Lung (tissue), 11 donors: ENCODE measurements at regions not wholly inside any gene's neighbourhood (a gene's known extent, or its start where the extent isn't known, plus 50 kb on each side); places are given as distances from the start of the nearest gene placed in this dataset.
A peak's percentile ranks its signal among the peaks of the same experiment; 100 is the strongest.

Experiments
- ATAC-seq: fragments of 200-7000 bp; cut with Tn5 transposase; one replicate; pipeline ENCODE4 v1.9.1; 2020; ENCODE audit warnings: moderate number of reproducible peaks; ENCODE audit not compliant: insufficient read depth, low FRiP score
- DNase-seq, 3 donors: peaks; one replicate each; pipeline ENCODE4 v3.0.0-alpha.2; 2013 to 2017
- H3K27ac ChIP-seq, 2 donors: one replicate each; pipeline ENCODE4 v1.5.1; 2013; ENCODE audit warnings: mild to moderate bottlenecking in 2 of 2, moderate library complexity in 2 of 2, control low read depth in 1 of 2, inconsistent platforms in 1 of 2, low read depth in 1 of 2, low read length in 1 of 2
- H3K27me3 ChIP-seq, 3 donors: one replicate each; pipeline ENCODE4 v1.5.1; 2013; ENCODE audit warnings: low read length in 2 of 3; ENCODE audit not compliant: control insufficient read depth in 3 of 3, insufficient read depth in 3 of 3
- H3K36me3 ChIP-seq, 4 donors: one replicate each; pipeline ENCODE4 v1.5.1; 2013; ENCODE audit warnings: low read length in 4 of 4, mild to moderate bottlenecking in 1 of 4, moderate library complexity in 1 of 4; ENCODE audit not compliant: control insufficient read depth in 4 of 4, insufficient read depth in 4 of 4
- H3K4me1 ChIP-seq, 5 donors: one replicate each; pipeline ENCODE4 v1.5.1; 2013; ENCODE audit warnings: low read length in 5 of 5, mild to moderate bottlenecking in 2 of 5, moderate library complexity in 1 of 5; ENCODE audit not compliant: control insufficient read depth in 5 of 5, insufficient read depth in 5 of 5
- H3K4me3 ChIP-seq: one replicate; pipeline ENCODE4 v1.5.1; 2013; ENCODE audit warnings: mild to moderate bottlenecking, control low read depth, moderate library complexity
- H3K9ac ChIP-seq, 2 donors: one replicate each; pipeline ENCODE4 v1.5.1; 2013; ENCODE audit warnings: low read length in 2 of 2, control low read depth in 1 of 2; ENCODE audit not compliant: insufficient read depth in 1 of 2
- H3K9me3 ChIP-seq, 4 donors: one replicate each; pipeline ENCODE4 v1.5.1; 2013; ENCODE audit warnings: low read length in 3 of 4, mild to moderate bottlenecking in 1 of 4, moderate library complexity in 1 of 4; ENCODE audit not compliant: control insufficient read depth in 4 of 4, insufficient read depth in 3 of 4
- CTCF ChIP-seq: IDR thresholded peaks from 2 replicates; pipeline ENCODE4 v1.5.1; 2012; ENCODE audit warnings: mild to moderate bottlenecking; ENCODE audit errors: control extremely low read depth, extremely low read depth
- WGBS, 2 donors: extraction: QIAGEN DNeasy Blood & Tissue Kit; methylation state at CpG; one replicate each; pipeline ENCODE4 v1.1.7; 2013; 5-methylcytosine and 5-hydroxymethylcytosine counted together
- donor health status: control.
- donor health status: control.
- donor health status: Bipolar disorder and iron deficiency.
- donor health status: healthy.
- donor health status: DM: yes; HTN: yes; CAD: no.

GRCh38 chr5:96264047-96264446, 169.0 kb downstream of the PCSK1 start:
- Histone ChIP-seq H3K36me3 (no peaks in the 10 kb centered on the region), H3K27me3 (no peaks in the 10 kb centered on the region), H3K4me3 (no peak overlapping the region), H3K4me1 (peaks cover 0 to 12% (median 0%) of the 10 kb centered on the region in 5 donors), H3K27ac (no peak overlapping the region), H3K9ac (no peak overlapping the region), H3K9me3 (peaks cover 0 to 4% (median 0%) of the 10 kb centered on the region in 4 donors)
- WGBS, 2 donors, result 90 to 94% methylated on average over 3 of the region's 3 CpGs
- no peak for TF ChIP-seq CTCF
- no peak for ATAC-seq
- DNase-seq, result no peak

- peaks cover 0 to 2% (median 0%) of the 10 kb centered on the region in 4 donors for H3K9me3 ChIP-seq
- ATAC-seq (no peak), DNase-seq (no peak)
- H3K4me3 ChIP-seq, result no peak overlapping the region
- no peak overlapping the region for H3K27ac ChIP-seq
- no peaks in the 10 kb centered on the region for H3K36me3 ChIP-seq
- no peak for TF ChIP-seq CTCF
- no peak overlapping the region for H3K9ac ChIP-seq
- H3K4me1 ChIP-seq, result peaks cover 0 to 12% (median 0%) of the 10 kb centered on the region in 5 donors
- 63 to 64% methylated on average over 3 of the region's 3 CpGs for WGBS, 2 donors
- H3K27me3 ChIP-seq, result no peaks in the 10 kb centered on the region
These were observed 170.9 kb downstream of the PCSK1 start for GRCh38 chr5:96262105-96262504.

GRCh38 chr5:96260009-96260408, 173.0 kb downstream of the PCSK1 start:
- Histone ChIP-seq H3K9me3 (no peaks in the 10 kb centered on the region), H3K27ac (no peak overlapping the region), H3K27me3 (no peaks in the 10 kb centered on the region), H3K4me1 (peaks cover 0 to 12% (median 0%) of the 10 kb centered on the region in 5 donors), H3K9ac (no peak overlapping the region), H3K36me3 (no peaks in the 10 kb centered on the region), H3K4me3 (no peak overlapping the region)
- DNase-seq (no peak), ATAC-seq (no peak)
- TF ChIP-seq CTCF, result no peak
- WGBS, 2 donors, result 87 to 90% methylated on average over 5 of the region's 5 CpGs

- DNase-seq (no peak), ATAC-seq (peak; percentile 35)
- Histone ChIP-seq H3K27me3 (no peaks in the 10 kb centered on the region), H3K36me3 (no peaks in the 10 kb centered on the region), H3K9me3 (no peaks in the 10 kb centered on the region), H3K4me3 (no peak overlapping the region), H3K9ac (no peak overlapping the region), H3K27ac (peak overlapping the region in 1 of 2 donors; percentile 74), H3K4me1 (peaks cover 0 to 12% (median 0%) of the 10 kb centered on the region in 5 donors)
- TF ChIP-seq CTCF, result no peak
- 17 to 47% methylated on average over 2 of the region's 2 CpGs for WGBS, 2 donors
These were observed 173.8 kb downstream of the PCSK1 start for GRCh38 chr5:96259151-96259772.
